Immature natural killer cell (primary cell): ENCODE measurements at regions not wholly inside any gene's neighbourhood (a gene's known extent, or its start where the extent isn't known, plus 50 kb on each side); places are given as distances from the start of the nearest gene placed in this dataset.

Source experiments
- DNase-seq, 3 donors: peaks; one replicate each; pipeline ENCODE4 v3.0.0; 2022; ENCODE audit warnings: mixed read lengths in 1 of 3
- H3K27ac Mint-ChIP-seq, 6 donors: one replicate each; pipeline ENCODE4 v1.8.0; 2020; ENCODE audit warnings: mixed read lengths in 6 of 6, mild to moderate bottlenecking in 5 of 6, inconsistent platforms in 4 of 6, moderate library complexity in 3 of 6
- H3K27me3 Mint-ChIP-seq, 3 donors: one replicate each; pipeline ENCODE4 v1.8.0; 2020 to 2021; ENCODE audit warnings: low read depth in 3 of 3, mild to moderate bottlenecking in 3 of 3, mixed read lengths in 3 of 3, moderate library complexity in 3 of 3, inconsistent platforms in 1 of 3
- H3K36me3 Mint-ChIP-seq, 3 donors: one replicate each; pipeline ENCODE4 v1.8.0; 2020; ENCODE audit warnings: mixed read lengths in 3 of 3, inconsistent platforms in 2 of 3, mild to moderate bottlenecking in 2 of 3
- H3K4me1 Mint-ChIP-seq, 2 donors: one replicate each; pipeline ENCODE4 v1.8.0; 2020; ENCODE audit warnings: inconsistent platforms in 2 of 2, mild to moderate bottlenecking in 2 of 2, mixed read lengths in 2 of 2, moderate library complexity in 1 of 2
- H3K4me3 Mint-ChIP-seq, 5 donors: one replicate each; pipeline ENCODE4 v1.8.0; 2020; ENCODE audit warnings: mild to moderate bottlenecking in 5 of 5, mixed read lengths in 5 of 5, inconsistent platforms in 3 of 5, moderate library complexity in 3 of 5
- H3K9me3 Mint-ChIP-seq, 6 donors: one replicate each; pipeline ENCODE4 v1.8.0; 2020; ENCODE audit warnings: mild to moderate bottlenecking in 6 of 6, mixed read lengths in 6 of 6, inconsistent platforms in 4 of 6, moderate library complexity in 3 of 6

DNA sequence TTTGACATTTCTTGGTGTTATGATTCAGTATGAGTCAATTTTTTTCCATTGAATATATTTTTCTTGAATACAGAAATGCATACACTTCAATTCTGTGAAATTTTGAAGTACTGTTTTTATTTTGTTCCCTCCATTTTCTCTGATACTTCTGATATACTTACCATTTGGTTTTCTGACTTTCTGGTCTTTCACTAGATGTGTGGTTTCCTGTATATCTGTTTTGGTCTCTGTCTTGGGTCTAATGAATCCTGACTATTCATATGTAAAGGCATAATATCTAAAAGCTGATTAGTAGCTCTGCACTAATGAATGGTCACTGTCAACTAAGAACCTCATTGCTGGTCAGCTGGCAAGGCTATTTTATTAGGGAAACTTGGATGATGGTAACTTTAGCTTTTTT, 345.6 kb downstream of the GRB14 start:
- no peak overlapping the region for H3K27ac Mint-ChIP-seq
- no peaks in the 10 kb centered on the region for H3K4me1 Mint-ChIP-seq

DNA sequence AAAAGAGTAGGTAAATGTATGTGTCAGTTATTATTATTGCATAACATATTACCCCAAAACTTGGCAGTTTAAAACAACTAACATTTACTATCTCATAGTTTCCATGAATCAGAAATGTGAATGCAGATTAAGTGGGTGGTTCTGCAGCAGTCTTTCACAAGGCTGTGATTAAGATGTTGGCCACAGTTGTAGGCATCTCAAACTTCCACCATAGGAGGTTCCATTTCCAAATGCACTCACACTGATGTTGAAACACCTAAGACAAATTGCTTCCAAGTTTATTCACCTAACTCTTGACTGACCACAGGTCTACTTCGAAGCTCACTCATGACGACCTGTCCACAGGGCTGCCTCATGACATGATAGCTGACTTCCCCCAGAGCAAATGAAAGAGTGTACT, 360.8 kb downstream of the GRB14 start:
- peaks cover 3 to 31% (median 8%) of the 10 kb centered on the region in 6 donors for H3K9me3 Mint-ChIP-seq
- no peak overlapping the region for H3K27ac Mint-ChIP-seq

More for the DNA sequence above, 345.6 kb downstream of the GRB14 start:
- H3K36me3 Mint-ChIP-seq = no peaks in the 10 kb centered on the region
- DNase-seq = no peak
- H3K4me3 Mint-ChIP-seq = no peak overlapping the region
- peaks cover 8 to 40% (median 21%) of the 10 kb centered on the region in 6 donors for H3K9me3 Mint-ChIP-seq
- H3K27me3 Mint-ChIP-seq = peaks cover 0 to 2% (median 0%) of the 10 kb centered on the region in 3 donors

DNA sequence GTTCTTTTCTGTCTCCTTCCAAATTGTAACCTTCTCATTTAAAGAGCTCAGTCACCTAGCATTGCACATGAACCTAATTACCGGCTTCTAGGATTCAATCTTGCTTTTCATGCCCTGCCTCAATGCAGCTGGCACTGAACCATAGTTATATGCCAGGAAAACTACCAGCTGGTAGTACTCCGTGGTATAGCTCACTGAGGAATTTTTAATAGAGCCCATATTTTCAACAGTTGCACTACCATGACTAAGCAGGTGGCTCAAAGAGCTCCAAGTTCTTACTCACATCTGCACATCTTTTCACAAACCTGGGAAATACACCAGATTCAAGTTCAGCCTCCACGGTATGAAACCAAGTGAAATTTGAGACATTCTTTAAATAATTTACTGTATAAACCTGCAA, 363.5 kb downstream of the GRB14 start:
- H3K27me3 Mint-ChIP-seq = no peaks in the 10 kb centered on the region
- no peak for DNase-seq
- H3K27ac Mint-ChIP-seq = no peak overlapping the region
- peaks cover 7 to 36% (median 14%) of the 10 kb centered on the region in 6 donors for H3K9me3 Mint-ChIP-seq
- peaks cover 0 to 4% (median 0%) of the 10 kb centered on the region in 3 donors for H3K36me3 Mint-ChIP-seq
- no peaks in the 10 kb centered on the region for H3K4me1 Mint-ChIP-seq
- H3K4me3 Mint-ChIP-seq = no peak overlapping the region

More for the DNA sequence above, 360.8 kb downstream of the GRB14 start:
- Mint-ChIP-seq H3K4me3 (no peak overlapping the region), H3K36me3 (peaks cover 0 to 4% (median 0%) of the 10 kb centered on the region in 3 donors), H3K4me1 (no peaks in the 10 kb centered on the region), H3K27me3 (no peaks in the 10 kb centered on the region)
- no peak for DNase-seq

DNA sequence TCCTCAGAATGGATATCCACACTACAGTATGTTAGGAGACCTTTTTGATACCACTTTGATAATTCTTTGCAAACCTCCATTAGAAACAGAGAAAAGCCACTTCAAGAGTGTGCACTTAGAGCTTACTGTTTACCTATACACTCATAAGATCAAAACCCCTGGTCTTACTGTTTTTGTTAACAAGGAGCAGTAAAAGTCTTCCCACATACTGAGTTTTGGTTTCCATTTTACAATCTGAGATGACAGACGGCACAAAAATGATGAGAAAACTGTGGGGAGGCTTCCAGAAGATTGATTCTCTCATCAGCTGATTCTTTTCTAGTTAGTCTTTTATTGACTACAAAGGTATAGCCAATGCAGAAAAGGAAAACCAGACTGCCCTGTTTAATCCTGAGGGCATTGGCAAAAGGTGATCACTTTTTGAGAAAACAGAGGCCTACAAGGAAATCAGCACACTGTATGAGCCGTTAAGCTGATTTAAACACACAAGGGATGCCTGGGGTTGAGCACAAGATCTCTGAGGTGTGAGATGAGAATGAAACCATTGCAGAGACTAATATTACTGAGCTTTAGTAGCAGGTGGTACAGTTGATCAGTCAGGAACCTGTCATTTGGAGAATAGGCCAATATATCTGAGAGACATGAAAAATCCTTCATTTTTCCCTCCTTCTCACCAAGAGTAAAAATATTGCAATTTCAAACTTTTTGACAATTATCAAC, 368.6 kb downstream of the GRB14 start:
- Mint-ChIP-seq H3K4me1 (no peaks in the 10 kb centered on the region), H3K36me3 (no peaks in the 10 kb centered on the region), H3K4me3 (no peak overlapping the region), H3K27ac (no peak overlapping the region), H3K9me3 (peaks cover 3 to 18% (median 10%) of the 10 kb centered on the region in 6 donors), H3K27me3 (no peaks in the 10 kb centered on the region)
- DNase-seq = no peak

DNA sequence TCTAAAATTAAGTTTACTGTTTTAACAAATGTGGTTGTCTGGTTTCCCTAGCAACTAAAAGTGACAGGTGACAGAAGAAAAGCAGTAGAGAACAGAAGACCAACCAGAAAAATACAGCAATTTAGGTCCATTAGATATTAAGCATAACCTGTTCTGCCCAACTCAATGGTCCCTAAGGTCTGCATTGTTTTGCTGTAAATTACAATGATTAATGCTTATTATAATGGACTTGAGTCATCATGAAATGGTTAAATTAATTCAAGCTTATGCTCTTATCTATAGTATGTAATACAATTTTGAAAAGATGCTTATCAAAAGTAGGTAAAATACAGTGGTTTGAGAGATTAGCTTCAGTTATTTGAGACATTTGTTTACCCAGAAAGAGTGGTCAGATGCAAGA, 378.0 kb downstream of the GRB14 start:
- Mint-ChIP-seq H3K4me3 (no peak overlapping the region), H3K27me3 (no peaks in the 10 kb centered on the region)

GRCh38 chr2:164242409-164242808, 378.9 kb downstream of the GRB14 start:
- no peak overlapping the region for H3K27ac Mint-ChIP-seq
- H3K4me1 Mint-ChIP-seq = no peaks in the 10 kb centered on the region
- no peaks in the 10 kb centered on the region for H3K36me3 Mint-ChIP-seq
- no peak overlapping the region for H3K4me3 Mint-ChIP-seq
- no peak for DNase-seq
- H3K27me3 Mint-ChIP-seq = no peaks in the 10 kb centered on the region
- H3K9me3 Mint-ChIP-seq = peaks cover 3 to 47% (median 29%) of the 10 kb centered on the region in 6 donors

More for the DNA sequence above, 378.0 kb downstream of the GRB14 start:
- no peak overlapping the region for H3K27ac Mint-ChIP-seq
- no peaks in the 10 kb centered on the region for H3K36me3 Mint-ChIP-seq
- no peak for DNase-seq
- peaks cover 3 to 47% (median 29%) of the 10 kb centered on the region in 6 donors for H3K9me3 Mint-ChIP-seq
- no peaks in the 10 kb centered on the region for H3K4me1 Mint-ChIP-seq

GRCh38 chr2:164234074-164234473, 387.2 kb downstream of the GRB14 start:
- Mint-ChIP-seq H3K9me3 (peaks cover 0 to 20% (median 6%) of the 10 kb centered on the region in 6 donors), H3K4me1 (no peaks in the 10 kb centered on the region), H3K36me3 (no peaks in the 10 kb centered on the region), H3K4me3 (no peak overlapping the region), H3K27me3 (no peaks in the 10 kb centered on the region), H3K27ac (no peak overlapping the region)
- no peak for DNase-seq

DNA sequence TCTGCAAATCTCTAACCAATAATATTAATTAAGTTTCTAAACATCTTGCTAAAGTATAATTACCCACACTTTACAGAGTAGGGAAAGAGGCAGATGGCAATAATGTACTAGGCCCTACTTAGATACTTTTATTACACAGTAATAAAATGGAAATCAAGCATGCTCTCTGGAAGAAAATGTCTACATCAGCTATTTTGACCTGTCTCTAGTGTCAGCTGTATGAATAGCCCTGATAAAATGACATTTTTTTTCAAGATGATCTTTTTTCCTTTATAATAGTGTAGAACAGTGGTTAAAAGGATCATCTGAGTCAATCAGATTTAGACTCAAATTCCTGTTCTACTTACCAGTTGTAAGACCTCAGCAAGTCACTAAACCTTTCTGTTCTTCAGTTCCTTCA, 397.3 kb downstream of the GRB14 start:
- H3K4me1 Mint-ChIP-seq = no peaks in the 10 kb centered on the region
- no peak overlapping the region for H3K27ac Mint-ChIP-seq
- DNase-seq = no peak
- H3K36me3 Mint-ChIP-seq = no peaks in the 10 kb centered on the region
- no peak overlapping the region for H3K4me3 Mint-ChIP-seq
- H3K27me3 Mint-ChIP-seq = peaks cover 0 to 2% (median 1%) of the 10 kb centered on the region in 3 donors
- peaks cover 3 to 37% (median 14%) of the 10 kb centered on the region in 6 donors for H3K9me3 Mint-ChIP-seq

- H3K27ac Mint-ChIP-seq = no peak overlapping the region
- peaks cover 2 to 33% (median 10%) of the 10 kb centered on the region in 6 donors for H3K9me3 Mint-ChIP-seq
- H3K36me3 Mint-ChIP-seq = no peaks in the 10 kb centered on the region
- H3K4me1 Mint-ChIP-seq = no peaks in the 10 kb centered on the region
- no peak for DNase-seq
- no peak overlapping the region for H3K4me3 Mint-ChIP-seq
- H3K27me3 Mint-ChIP-seq = peaks cover 0 to 2% (median 1%) of the 10 kb centered on the region in 3 donors
Observed at GRCh38 chr2:164221473-164221872, 399.8 kb downstream of the GRB14 start.

DNA sequence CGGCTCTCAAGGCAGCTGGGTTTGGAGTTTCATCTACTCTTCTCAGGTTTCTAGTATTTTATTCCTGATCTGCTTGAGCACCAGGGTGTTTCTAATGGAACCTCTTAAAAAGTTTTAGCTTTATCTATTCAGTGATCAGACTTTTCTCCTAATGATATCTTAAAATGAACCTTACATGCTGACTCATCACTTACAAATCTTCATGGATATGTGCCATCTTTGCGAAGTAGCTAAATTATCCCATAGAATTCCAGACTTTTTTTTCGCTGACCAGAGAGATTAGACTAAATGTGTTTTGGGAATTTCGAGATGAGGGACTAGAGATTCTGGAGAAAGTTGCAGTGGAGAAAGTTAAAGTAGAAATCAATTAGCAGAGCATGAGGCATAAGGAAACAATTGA, 401.0 kb downstream of the GRB14 start:
- Mint-ChIP-seq H3K4me3 (no peak overlapping the region), H3K27me3 (peaks cover 0 to 2% (median 1%) of the 10 kb centered on the region in 3 donors), H3K4me1 (no peaks in the 10 kb centered on the region), H3K27ac (no peak overlapping the region), H3K36me3 (no peaks in the 10 kb centered on the region), H3K9me3 (peaks cover 2 to 32% (median 10%) of the 10 kb centered on the region in 6 donors)
- DNase-seq = no peak

DNA sequence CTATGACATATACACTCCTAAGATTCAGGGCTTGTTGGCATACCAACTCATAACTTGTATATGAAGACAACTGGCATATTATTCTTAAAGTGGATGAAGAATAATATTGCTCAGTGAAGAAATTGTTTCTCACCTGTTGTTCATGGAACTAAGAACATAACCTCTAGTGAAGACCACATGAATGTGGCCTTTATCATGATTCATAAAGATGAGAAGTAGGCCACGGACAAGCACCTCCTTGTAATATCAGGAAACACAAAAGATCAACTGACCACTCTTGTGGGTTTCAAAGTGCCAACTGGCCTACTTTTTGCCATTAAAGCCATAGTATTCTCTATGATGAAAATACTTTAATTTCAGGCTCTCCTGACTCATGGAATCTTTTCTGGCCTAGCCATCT, 407.4 kb downstream of the GRB14 start:
- DNase-seq = no peak
- no peak overlapping the region for H3K4me3 Mint-ChIP-seq
- no peak overlapping the region for H3K27ac Mint-ChIP-seq
- H3K4me1 Mint-ChIP-seq = no peaks in the 10 kb centered on the region
- no peaks in the 10 kb centered on the region for H3K27me3 Mint-ChIP-seq
- no peaks in the 10 kb centered on the region for H3K36me3 Mint-ChIP-seq
- H3K9me3 Mint-ChIP-seq = peaks cover 12 to 40% (median 26%) of the 10 kb centered on the region in 6 donors

GRCh38 chr2:164205347-164205746, 415.9 kb downstream of the GRB14 start:
- DNase-seq = no peak
- no peaks in the 10 kb centered on the region for H3K4me1 Mint-ChIP-seq
- no peak overlapping the region for H3K27ac Mint-ChIP-seq
- no peaks in the 10 kb centered on the region for H3K27me3 Mint-ChIP-seq
- H3K36me3 Mint-ChIP-seq = no peaks in the 10 kb centered on the region
- H3K4me3 Mint-ChIP-seq = no peak overlapping the region
- H3K9me3 Mint-ChIP-seq = peaks cover 4 to 27% (median 14%) of the 10 kb centered on the region in 6 donors

GRCh38 chr2:164203131-164203530, 418.2 kb downstream of the GRB14 start:
- no peaks in the 10 kb centered on the region for H3K4me1 Mint-ChIP-seq
- no peak overlapping the region for H3K4me3 Mint-ChIP-seq
- DNase-seq = no peak
- peaks cover 0 to 24% (median 8%) of the 10 kb centered on the region in 6 donors for H3K9me3 Mint-ChIP-seq
- no peak overlapping the region for H3K27ac Mint-ChIP-seq
- H3K27me3 Mint-ChIP-seq = no peaks in the 10 kb centered on the region
- no peaks in the 10 kb centered on the region for H3K36me3 Mint-ChIP-seq

GRCh38 chr2:164198256-164198655, 423.0 kb downstream of the GRB14 start:
- Mint-ChIP-seq H3K4me3 (no peak overlapping the region), H3K4me1 (no peaks in the 10 kb centered on the region), H3K27ac (no peak overlapping the region), H3K9me3 (peaks cover 0 to 24% (median 17%) of the 10 kb centered on the region in 6 donors), H3K27me3 (no peaks in the 10 kb centered on the region), H3K36me3 (no peaks in the 10 kb centered on the region)
- no peak for DNase-seq

- no peak overlapping the region for H3K27ac Mint-ChIP-seq
- H3K27me3 Mint-ChIP-seq = no peaks in the 10 kb centered on the region
- H3K36me3 Mint-ChIP-seq = no peaks in the 10 kb centered on the region
- no peak overlapping the region for H3K4me3 Mint-ChIP-seq
- H3K9me3 Mint-ChIP-seq = peaks cover 7 to 39% (median 15%) of the 10 kb centered on the region in 6 donors
- DNase-seq = no peak
- H3K4me1 Mint-ChIP-seq = no peaks in the 10 kb centered on the region
Observed at GRCh38 chr2:164190700-164191099, 430.6 kb downstream of the GRB14 start.
